GM19438 (cell line): ENCODE measurements at regions not wholly inside any gene's neighbourhood (a gene's known extent, or its start where the extent isn't known, plus 50 kb on each side); places are given as distances from the start of the nearest gene placed in this dataset.
"Not testable (repeated sequence)": the region's sequence is repeated elsewhere in the genome, so short reads cannot be mapped to it uniquely, and the experiment has no call there.

Source experiments
- ATAC-seq: cut with Tn5 transposase; IDR thresholded peaks from one replicate; pipeline ENCODE4 v1.9.1; 2021; ENCODE audit warnings: low read depth; ENCODE audit not compliant: unreplicated experiment

DNA sequence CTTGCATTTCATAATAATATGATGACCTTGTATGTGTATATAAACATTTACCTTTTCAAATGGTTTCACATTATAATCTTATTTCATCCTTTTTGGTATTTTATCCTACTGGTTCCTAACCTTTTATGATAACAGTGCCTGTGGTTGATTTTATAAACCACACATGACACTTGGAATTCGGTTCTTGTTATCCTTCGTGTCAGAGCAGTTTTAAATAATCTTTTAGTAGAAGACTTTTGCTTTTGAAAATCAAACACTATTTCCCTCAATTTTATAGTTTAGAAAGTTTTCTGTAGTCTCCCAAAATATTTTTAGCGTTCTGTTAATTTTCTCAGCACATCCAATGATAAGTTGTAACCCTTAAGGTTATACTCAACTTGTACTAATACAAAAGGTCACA is 676.8 kb downstream of the RAPGEF2 start:
- no peak for ATAC-seq

GRCh38 chr4:159780196-159780922 is 677.5 kb downstream of the RAPGEF2 start:
- ATAC-seq, result no peak

GRCh38 chr4:159787901-159788300 is 685.0 kb downstream of the RAPGEF2 start:
- no peak for ATAC-seq

DNA sequence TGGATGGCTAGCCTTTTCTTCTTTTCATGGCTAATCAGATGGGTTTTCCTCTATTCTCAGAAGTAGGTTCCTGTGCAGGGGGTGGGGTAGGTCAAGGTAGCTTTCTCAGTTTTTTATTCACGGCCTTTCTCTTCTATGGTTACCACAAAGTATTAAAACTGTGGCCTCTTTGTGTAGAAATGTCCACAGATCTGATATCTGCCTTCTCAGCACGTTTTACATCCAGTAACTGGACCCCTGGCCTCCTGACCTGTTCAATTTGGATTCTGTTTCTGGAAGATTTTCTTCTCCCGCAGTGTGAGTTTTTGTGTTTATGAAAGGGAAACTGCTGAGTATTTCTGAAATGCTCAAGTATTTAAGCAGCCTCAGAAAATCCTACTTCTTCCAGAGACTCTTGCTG is 688.5 kb downstream of the RAPGEF2 start:
- no peak for ATAC-seq

DNA sequence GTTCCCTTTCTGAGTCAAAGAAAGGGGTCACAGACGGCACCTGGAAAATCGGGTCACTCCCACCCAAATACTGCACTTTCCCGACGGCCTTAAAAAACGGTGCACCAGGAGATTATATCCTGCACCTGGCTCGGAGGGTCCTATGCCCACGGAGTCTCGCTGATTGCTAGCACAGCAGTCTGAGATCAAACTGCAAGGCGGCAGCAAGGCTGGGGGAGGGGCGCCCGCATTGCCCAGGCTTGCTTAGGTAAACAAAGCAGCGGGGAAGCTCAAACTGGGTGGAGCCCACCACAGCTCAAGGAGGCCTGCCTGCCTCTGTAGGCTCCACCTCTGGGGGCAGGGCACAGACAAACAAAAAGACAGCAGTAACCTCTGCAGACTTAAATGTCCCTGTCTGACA is 701.7 kb downstream of the RAPGEF2 start:
- not testable (repeated sequence) for ATAC-seq

- no peak for ATAC-seq
These were observed 720.9 kb downstream of the RAPGEF2 start for GRCh38 chr4:159823743-159824142.

- ATAC-seq, result no peak
These were observed 725.8 kb downstream of the RAPGEF2 start for GRCh38 chr4:159828687-159829086.

- no peak for ATAC-seq
These were observed 726.3 kb downstream of the RAPGEF2 start for GRCh38 chr4:159829184-159829583.

DNA sequence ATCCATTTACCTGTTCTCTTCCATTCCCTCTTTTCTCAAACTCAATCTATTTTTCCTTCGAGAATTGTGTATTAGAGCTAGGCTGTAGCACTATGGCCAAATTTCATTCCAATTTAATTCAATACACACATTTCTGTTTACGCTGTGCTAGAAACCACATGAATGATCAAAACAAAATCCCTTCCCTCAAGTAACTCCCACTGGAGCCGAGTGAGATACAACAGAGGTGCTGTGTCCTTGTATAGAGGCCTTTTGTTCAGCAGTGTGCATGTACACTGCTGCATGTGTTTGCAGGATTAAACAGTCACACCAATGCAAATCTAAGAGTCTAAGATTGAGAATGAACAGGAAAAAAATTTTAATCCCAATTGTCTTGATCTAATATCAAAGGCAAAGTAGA is 734.2 kb downstream of the RAPGEF2 start:
- ATAC-seq, result no peak

DNA sequence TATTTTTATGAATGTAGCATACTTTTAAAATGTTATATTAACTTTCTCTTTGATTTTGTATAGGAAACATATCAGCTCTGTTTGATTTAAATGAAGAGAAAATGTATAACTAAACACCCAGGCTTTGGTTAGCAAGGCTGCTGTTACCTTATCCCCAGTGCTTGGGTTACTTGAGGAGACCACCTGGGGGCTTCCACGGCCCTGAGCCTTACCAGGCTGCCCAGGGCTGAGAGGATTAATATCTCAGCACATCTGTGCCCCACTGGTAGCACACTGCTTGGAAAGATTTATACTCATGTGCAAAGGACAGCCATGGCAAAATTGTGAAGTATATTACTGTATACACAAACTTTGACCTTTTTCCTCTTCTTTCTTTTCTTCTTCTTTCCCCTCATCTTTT is 752.9 kb downstream of the RAPGEF2 start:
- ATAC-seq, result no peak

GRCh38 chr4:159856451-159856850 is 753.6 kb downstream of the RAPGEF2 start:
- ATAC-seq, result no peak

DNA sequence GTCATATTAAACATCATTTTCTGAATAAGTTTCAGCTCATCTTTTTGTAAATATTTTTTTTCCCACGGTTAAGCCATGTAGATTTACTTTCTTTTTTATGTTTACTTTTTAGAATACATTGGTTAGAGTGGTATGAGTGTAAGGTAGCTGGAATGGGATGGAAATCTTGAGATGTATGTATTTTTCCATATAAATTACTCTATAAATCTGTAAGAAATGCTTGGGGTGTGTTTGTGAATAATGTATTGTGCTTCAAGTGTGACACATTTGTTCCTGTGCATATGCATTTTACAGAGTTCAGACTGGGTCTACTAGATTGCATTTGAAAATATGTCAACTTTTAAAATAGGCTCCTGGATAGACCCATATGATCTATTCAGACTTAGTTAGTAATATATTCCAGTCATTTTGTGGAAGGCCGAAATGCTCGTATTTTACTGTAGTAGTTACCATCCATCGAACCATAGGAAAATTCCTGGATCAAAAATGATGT is 756.8 kb downstream of the RAPGEF2 start:
- ATAC-seq, result no peak

DNA sequence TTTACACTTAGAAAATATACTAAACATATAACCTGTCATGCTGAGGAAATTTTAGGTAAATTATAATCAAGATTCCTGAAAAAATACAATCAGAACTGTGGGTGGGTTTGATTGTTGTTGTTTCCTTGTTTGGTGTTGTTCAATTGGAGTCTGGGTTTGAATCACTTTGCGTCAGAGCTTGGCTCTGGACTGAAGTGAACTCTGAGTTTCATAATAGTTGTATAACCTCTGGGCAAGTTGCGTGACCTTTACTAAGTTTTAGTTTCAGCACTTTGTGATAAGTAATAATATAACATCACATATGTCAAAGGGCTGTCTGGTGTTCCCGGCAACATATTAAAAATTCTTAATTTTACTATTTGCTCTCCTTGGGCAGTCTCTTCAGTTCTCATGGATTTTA is 758.1 kb downstream of the RAPGEF2 start:
- no peak for ATAC-seq

DNA sequence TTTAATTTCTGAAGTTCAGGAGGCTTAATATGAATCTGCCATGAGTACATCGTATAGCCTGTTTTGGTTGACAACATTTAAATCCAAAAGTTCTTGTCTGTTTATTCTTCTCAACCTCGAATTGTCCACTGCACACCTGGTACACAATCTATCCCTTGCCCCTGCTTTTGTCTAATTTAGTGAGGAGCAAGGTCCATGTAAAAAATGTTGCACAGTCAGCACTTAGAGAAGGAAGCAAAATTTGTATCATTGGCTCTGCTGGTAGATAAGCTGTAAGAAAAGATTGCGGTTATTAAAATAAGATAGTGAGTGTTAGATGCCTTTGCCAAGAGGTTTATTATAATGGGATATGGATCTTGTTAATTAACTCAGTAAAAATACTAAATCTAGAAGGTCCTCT is 761.5 kb downstream of the RAPGEF2 start:
- ATAC-seq, result no peak

- no peak for ATAC-seq
These were observed 764.8 kb downstream of the RAPGEF2 start for GRCh38 chr4:159867673-159868072.

GRCh38 chr4:159868936-159869335 is 766.1 kb downstream of the RAPGEF2 start:
- ATAC-seq, result not testable (repeated sequence)

GRCh38 chr4:159871141-159871540 is 768.3 kb downstream of the RAPGEF2 start:
- ATAC-seq, result no peak

DNA sequence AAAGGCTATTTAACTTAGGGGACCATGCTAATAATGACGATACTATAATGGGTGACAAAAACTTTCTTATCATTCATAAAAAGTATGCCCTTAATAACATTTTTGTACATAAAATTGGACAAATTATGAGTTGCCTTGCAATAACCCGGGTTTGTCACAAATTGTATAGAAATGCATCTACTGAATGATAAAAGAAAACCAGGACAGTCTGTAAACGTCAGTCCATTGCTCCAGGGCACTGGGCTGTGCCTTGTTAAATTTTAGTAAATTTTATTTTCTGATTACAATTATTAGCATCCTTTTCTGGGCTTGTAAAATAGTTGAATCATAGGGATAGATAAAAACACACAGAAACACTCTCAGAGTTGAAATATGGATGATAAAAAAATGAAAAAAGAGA is 778.3 kb downstream of the RAPGEF2 start:
- no peak for ATAC-seq

DNA sequence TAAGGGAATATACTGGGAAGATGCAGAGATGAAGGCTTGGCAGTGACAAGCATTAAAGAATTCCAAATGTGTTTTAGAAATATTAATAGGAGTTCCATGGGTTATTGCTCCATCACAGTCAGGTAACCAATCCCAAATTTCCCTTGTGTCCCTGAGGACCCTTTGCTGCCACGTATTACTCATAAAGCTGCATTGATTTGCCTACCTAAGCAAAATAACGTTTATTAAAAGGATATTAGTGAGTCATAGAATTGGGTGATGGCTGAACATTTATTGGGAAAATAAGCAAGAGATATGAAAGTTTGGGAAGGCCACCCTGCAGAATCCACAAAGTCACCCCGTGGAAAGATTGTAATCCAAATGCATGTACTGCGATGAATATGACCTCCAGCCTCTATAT is 782.1 kb downstream of the RAPGEF2 start:
- no peak for ATAC-seq

DNA sequence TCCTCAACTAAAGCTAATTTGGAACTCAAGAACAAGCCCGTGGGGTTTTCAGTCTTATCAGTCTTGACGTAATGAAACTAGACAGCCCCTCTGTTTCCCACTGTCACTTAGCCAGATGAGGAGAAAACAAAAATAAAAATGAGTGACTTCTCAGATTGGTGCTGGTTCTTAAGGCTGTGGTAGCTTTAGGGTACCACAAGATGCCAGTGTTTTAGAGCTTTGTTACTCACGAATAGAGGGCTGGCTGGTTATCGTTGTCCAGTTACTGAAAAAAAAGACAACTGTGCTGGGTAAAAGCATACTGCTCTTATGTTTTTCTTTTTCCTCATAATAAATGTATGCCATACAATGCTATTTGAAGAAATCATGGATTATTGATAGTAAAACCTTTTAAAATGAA is 796.7 kb downstream of the RAPGEF2 start:
- no peak for ATAC-seq

DNA sequence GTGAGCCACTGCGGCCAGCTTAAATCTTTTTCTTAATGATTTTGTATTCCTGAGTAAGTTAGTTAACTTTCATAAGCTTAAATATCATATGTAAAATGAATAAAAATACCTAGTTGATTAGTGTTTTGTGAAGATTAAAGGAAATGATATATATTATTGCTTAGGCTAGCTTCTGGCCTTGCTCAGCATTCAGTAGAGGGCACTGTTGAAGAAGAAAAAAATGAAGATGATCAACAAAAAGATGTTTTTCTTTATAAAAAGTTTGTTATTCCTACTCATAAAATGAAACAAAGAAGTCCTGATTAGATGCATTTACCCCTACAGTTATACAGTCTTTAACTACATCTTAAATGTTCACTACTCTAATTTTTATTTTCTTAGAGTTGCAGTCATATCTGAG is 797.7 kb downstream of the RAPGEF2 start:
- no peak for ATAC-seq

- no peak for ATAC-seq
These were observed 799.8 kb downstream of the RAPGEF2 start for GRCh38 chr4:159902648-159903047.

- no peak for ATAC-seq
These were observed 802.0 kb downstream of the RAPGEF2 start for GRCh38 chr4:159904906-159905305.
